DND-41 (cell line): ENCODE measurements at regions not wholly inside any gene's neighbourhood (a gene's known extent, or its start where the extent isn't known, plus 50 kb on each side); places are given as distances from the start of the nearest gene placed in this dataset.

Experiments
- ATAC-seq: fragments of 200-7000 bp; cut with Tn5 transposase; 3 replicates; pipeline ENCODE4 v1.9.1; 2021; ENCODE audit warnings: low read depth; ENCODE audit not compliant: insufficient read depth
- DNase-seq: peaks from one replicate; pipeline ENCODE4 v3.0.0-alpha.2; 2020
- H2AFZ ChIP-seq: 2 replicates; pipeline ENCODE4 v1.6.0; 2012; ENCODE audit warnings: low read depth, low read length
- H3K27ac ChIP-seq: 2 replicates; pipeline ENCODE4 v1.5.1; 2012; ENCODE audit warnings: low read length, inconsistent platforms
- H3K27me3 ChIP-seq: fragments of 200-600 bp; sonication (generic); 2 replicates; pipeline ENCODE4 v1.6.0; 2012; ENCODE audit warnings: low read length, mild to moderate bottlenecking, inconsistent platforms; ENCODE audit not compliant: insufficient read depth, poor library complexity
- H3K36me3 ChIP-seq: 2 replicates; pipeline ENCODE4 v1.5.1; 2012; ENCODE audit warnings: low read length, inconsistent platforms; ENCODE audit not compliant: insufficient read depth
- H3K4me1 ChIP-seq: 2 replicates; pipeline ENCODE4 v1.5.1; 2012; ENCODE audit warnings: mild to moderate bottlenecking, low read length; ENCODE audit not compliant: insufficient read depth
- H3K4me2 ChIP-seq: 2 replicates; pipeline ENCODE4 v1.6.0; 2012; ENCODE audit warnings: mild to moderate bottlenecking, moderate library complexity, low read length, inconsistent platforms; ENCODE audit not compliant: insufficient read depth
- H3K4me3 ChIP-seq, 2 experiments: fragments of 200-600 bp in 1 of 2; shearing (Covaris generic) in 1 of 2; 2 replicates each; pipeline ENCODE4 v1.5.1; 2012 to 2016; ENCODE audit warnings: inconsistent platforms in 2 of 2, low read length in 2 of 2, mild to moderate bottlenecking in 2 of 2, low read depth in 1 of 2, moderate library complexity in 1 of 2
- H3K79me2 ChIP-seq: 2 replicates; pipeline ENCODE4 v1.6.0; 2012; ENCODE audit warnings: low read length, inconsistent platforms; ENCODE audit not compliant: insufficient read depth
- H3K9ac ChIP-seq: 2 replicates; pipeline ENCODE4 v1.6.0; 2012; ENCODE audit warnings: low read depth, mild to moderate bottlenecking, inconsistent platforms, low read length, moderate library complexity
- H3K9me3 ChIP-seq: 2 replicates; pipeline ENCODE4 v1.5.1; 2012; ENCODE audit warnings: low read length, moderate library complexity, mild to moderate bottlenecking, inconsistent platforms; ENCODE audit not compliant: insufficient read depth, severe bottlenecking
- H4K20me1 ChIP-seq: 2 replicates; pipeline ENCODE4 v1.6.0; 2012; ENCODE audit warnings: low read length; ENCODE audit not compliant: insufficient read depth
- CTCF ChIP-seq: IDR thresholded peaks from 2 replicates; pipeline ENCODE4 v1.5.1; 2012; ENCODE audit warnings: borderline replicate concordance, low read length, moderate library complexity, mild to moderate bottlenecking; ENCODE audit not compliant: poor library complexity, severe bottlenecking; ENCODE audit errors: extremely low read depth
- EZH2 ChIP-seq: IDR thresholded peaks from 3 replicates; pipeline ENCODE4 v1.6.1; 2012; ENCODE audit warnings: borderline replicate concordance, low read depth, mild to moderate bottlenecking, moderate library complexity, low read length, inconsistent platforms; ENCODE audit not compliant: severe bottlenecking

- Histone ChIP-seq H2AFZ (no peak overlapping the region), H3K4me1 (no peaks in the 10 kb centered on the region), H3K4me3 (no peak overlapping the region), H3K36me3 (no peaks in the 10 kb centered on the region), H4K20me1 (no peaks in the 10 kb centered on the region), H3K27me3 (no peaks in the 10 kb centered on the region), H3K79me2 (no peaks in the 10 kb centered on the region), H3K27ac (no peak overlapping the region), H3K9ac (no peak overlapping the region), H3K9me3 (no peaks in the 10 kb centered on the region), H3K4me2 (no peak overlapping the region)
- no peak for ATAC-seq
- no peak for DNase-seq
- TF ChIP-seq CTCF: no peak
- TF ChIP-seq EZH2: no peak
Measured at GRCh38 chr2:7226501-7226900, 309.3 kb downstream of the RNF144A start.

- Histone ChIP-seq H3K4me3 (no peak overlapping the region), H3K4me1 (no peaks in the 10 kb centered on the region), H3K9me3 (no peaks in the 10 kb centered on the region), H2AFZ (no peak overlapping the region), H3K79me2 (no peaks in the 10 kb centered on the region), H4K20me1 (no peaks in the 10 kb centered on the region), H3K9ac (no peak overlapping the region), H3K36me3 (no peaks in the 10 kb centered on the region), H3K27me3 (no peaks in the 10 kb centered on the region), H3K27ac (no peak overlapping the region), H3K4me2 (no peak overlapping the region)
- DNase-seq (no peak), ATAC-seq (no peak)
- TF ChIP-seq EZH2 (no peak), CTCF (no peak)
Measured at GRCh38 chr2:7233126-7233525, 315.9 kb downstream of the RNF144A start.

GRCh38 chr2:7237466-7237865, 320.3 kb downstream of the RNF144A start:
- H4K20me1 ChIP-seq: no peaks in the 10 kb centered on the region
- H3K9me3 ChIP-seq: no peaks in the 10 kb centered on the region
- H3K27me3 ChIP-seq: no peaks in the 10 kb centered on the region
- H2AFZ ChIP-seq: no peak overlapping the region
- ATAC-seq (no peak), DNase-seq (no peak)
- H3K36me3 ChIP-seq: no peaks in the 10 kb centered on the region
- H3K79me2 ChIP-seq: no peaks in the 10 kb centered on the region
- no peak overlapping the region for H3K4me3 ChIP-seq
- H3K4me1 ChIP-seq: no peaks in the 10 kb centered on the region
- no peak overlapping the region for H3K4me2 ChIP-seq
- TF ChIP-seq EZH2: no peak
- TF ChIP-seq CTCF: no peak
- H3K27ac ChIP-seq: no peak overlapping the region
- no peak overlapping the region for H3K9ac ChIP-seq

GRCh38 chr2:7239078-7239477, 321.9 kb downstream of the RNF144A start:
- no peaks in the 10 kb centered on the region for H3K4me1 ChIP-seq
- H3K9ac ChIP-seq: no peak overlapping the region
- no peak overlapping the region for H3K4me2 ChIP-seq
- TF ChIP-seq EZH2 (no peak), CTCF (no peak)
- ATAC-seq: no peak
- no peaks in the 10 kb centered on the region for H3K27me3 ChIP-seq
- H3K79me2 ChIP-seq: no peaks in the 10 kb centered on the region
- H3K36me3 ChIP-seq: no peaks in the 10 kb centered on the region
- no peak for DNase-seq
- no peak overlapping the region for H3K27ac ChIP-seq
- H3K4me3 ChIP-seq: no peak overlapping the region
- H4K20me1 ChIP-seq: no peaks in the 10 kb centered on the region
- H2AFZ ChIP-seq: no peak overlapping the region
- H3K9me3 ChIP-seq: no peaks in the 10 kb centered on the region
